ENCODE measurements at regions not wholly inside any gene's neighbourhood (a gene's known extent, or its start where the extent isn't known, plus 50 kb on each side); places are given as distances from the start of the nearest gene placed in this dataset.

DNA sequence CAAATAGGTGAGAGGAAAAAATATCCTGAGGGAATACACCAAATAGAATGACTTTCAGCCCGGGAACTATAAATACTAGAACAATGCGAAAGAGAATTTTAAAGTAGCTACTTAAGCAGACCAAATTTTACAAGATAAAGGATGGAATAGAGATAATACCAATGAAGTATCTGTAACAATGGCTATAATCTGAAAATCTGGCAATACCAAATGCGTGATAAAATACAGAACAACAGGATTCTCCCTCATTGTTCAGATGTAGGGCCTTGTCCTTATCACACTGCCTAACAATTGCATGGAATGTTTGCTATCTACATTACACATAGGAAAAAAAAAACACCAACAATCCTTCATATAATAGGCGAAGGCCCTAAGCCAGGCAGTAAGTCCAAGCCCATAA lies 815.4 kb upstream of the MDGA2 start:
- no peak for DNase-seq (ENCODE audit: low read depth)
- Histone ChIP-seq H3K4me3 (ENCODE audit: low read depth, low read length) (no peak overlapping the region), H3K36me3 (ENCODE audit: control insufficient read depth, insufficient read depth, low read length) (no peaks in the 10 kb centered on the region), H3K27me3 (ENCODE audit: control insufficient read depth, insufficient read depth, low read length) (no peaks in the 10 kb centered on the region)
- TF ChIP-seq CTCF (IDR thresholded peaks at IDR 0.05; ENCODE audit: insufficient read depth, low read length, severe bottlenecking), result no peak
- no peak for FAIRE-seq

DNA sequence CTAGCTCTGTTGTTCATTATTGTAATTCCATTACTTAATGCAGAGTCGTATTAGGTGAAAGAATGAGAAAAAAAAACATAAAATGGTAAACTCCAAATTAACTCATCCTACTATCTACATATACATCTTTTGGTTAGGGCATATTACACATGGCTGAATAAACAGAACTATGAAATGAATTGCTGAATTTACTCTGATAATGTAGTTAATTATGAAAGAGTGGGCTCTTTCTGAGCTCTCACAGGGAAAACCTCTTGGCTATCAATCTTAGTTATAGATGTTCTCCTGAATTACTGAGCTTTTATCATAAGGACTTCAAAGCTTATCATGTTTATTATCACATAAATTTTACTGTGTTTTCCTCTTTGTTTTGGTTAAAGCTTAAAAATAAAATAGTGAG lies 798.5 kb upstream of the MDGA2 start:
- no peak for TF ChIP-seq CTCF (IDR thresholded peaks at IDR 0.05; ENCODE audit: insufficient read depth, low read length, severe bottlenecking)
- no peak for DNase-seq (ENCODE audit: low read depth)
- H3K4me3 ChIP-seq (ENCODE audit: low read depth, low read length), result no peak overlapping the region
- no peak for FAIRE-seq
- no peaks in the 10 kb centered on the region for H3K27me3 ChIP-seq (ENCODE audit: control insufficient read depth, insufficient read depth, low read length)
- H3K36me3 ChIP-seq (ENCODE audit: control insufficient read depth, insufficient read depth, low read length), result no peaks in the 10 kb centered on the region

DNA sequence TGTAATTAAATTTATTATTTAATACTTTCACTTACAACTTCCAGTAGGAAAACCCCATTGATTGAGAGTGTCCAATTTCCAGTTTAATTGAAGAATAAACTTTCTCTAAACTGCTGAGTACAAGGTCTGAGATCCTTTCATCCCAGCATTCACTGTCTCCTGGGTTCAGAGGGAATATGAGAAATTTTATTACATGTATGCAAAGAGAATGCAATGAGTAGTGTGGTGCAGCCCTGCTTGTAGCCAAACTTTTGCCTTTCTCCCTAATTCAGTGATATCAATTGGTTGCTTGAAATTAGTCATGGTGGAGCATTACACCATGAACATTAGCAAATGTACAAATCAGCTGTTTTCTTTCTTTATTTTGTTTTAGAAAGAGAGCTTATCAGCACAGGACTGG lies 780.6 kb upstream of the MDGA2 start:
- H3K36me3 ChIP-seq (ENCODE audit: control insufficient read depth, insufficient read depth, low read length), result no peaks in the 10 kb centered on the region

GRCh38 chr14:48454887-48455286 lies 779.5 kb upstream of the MDGA2 start:
- TF ChIP-seq CTCF (IDR thresholded peaks at IDR 0.05; ENCODE audit: insufficient read depth, low read length, severe bottlenecking), result no peak
- H3K4me3 ChIP-seq (ENCODE audit: low read depth, low read length), result no peak overlapping the region
- FAIRE-seq (no peak), DNase-seq (ENCODE audit: low read depth) (no peak)
- no peaks in the 10 kb centered on the region for H3K27me3 ChIP-seq (ENCODE audit: control insufficient read depth, insufficient read depth, low read length)
- no peaks in the 10 kb centered on the region for H3K36me3 ChIP-seq (ENCODE audit: control insufficient read depth, insufficient read depth, low read length)

More for the DNA sequence above, 780.6 kb upstream of the MDGA2 start:
- no peak for FAIRE-seq
- TF ChIP-seq CTCF (IDR thresholded peaks at IDR 0.05; ENCODE audit: insufficient read depth, low read length, severe bottlenecking), result no peak
- Histone ChIP-seq H3K4me3 (ENCODE audit: low read depth, low read length) (no peak overlapping the region), H3K27me3 (ENCODE audit: control insufficient read depth, insufficient read depth, low read length) (no peaks in the 10 kb centered on the region)
- DNase-seq (ENCODE audit: low read depth), result no peak

DNA sequence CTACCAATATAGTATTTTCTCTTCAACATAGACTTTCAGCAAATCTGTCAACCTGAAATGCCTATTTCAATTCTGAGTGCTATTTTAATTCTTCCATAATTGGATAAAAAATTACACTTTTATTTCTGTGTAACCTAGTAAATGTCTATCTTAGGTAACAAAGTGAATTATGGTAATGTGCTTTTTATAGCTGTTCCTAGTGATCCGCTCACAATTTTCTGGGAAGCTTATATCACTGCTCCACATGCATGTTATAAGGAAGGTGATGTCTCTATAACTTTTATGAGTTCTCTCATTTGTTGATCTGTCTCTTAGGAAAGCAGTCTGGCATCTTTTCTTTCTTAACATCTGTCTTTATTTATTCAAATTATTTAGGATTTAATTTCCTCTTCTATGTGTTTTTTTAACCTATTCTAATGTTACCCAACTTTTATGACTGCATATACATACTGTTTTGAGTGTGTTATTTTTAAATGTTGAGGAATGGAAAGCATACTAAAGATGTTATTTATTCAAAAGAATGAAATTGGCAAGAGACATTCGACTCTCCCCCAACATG lies 777.1 kb upstream of the MDGA2 start:
- Histone ChIP-seq H3K27me3 (ENCODE audit: control insufficient read depth, insufficient read depth, low read length) (no peaks in the 10 kb centered on the region), H3K4me3 (ENCODE audit: low read depth, low read length) (no peak overlapping the region), H3K36me3 (ENCODE audit: control insufficient read depth, insufficient read depth, low read length) (no peaks in the 10 kb centered on the region)
- no peak for FAIRE-seq
- TF ChIP-seq CTCF (IDR thresholded peaks at IDR 0.05; ENCODE audit: insufficient read depth, low read length, severe bottlenecking), result no peak
- no peak for DNase-seq (ENCODE audit: low read depth)

GRCh38 chr14:48435221-48435620 lies 759.8 kb upstream of the MDGA2 start:
- no peak for FAIRE-seq
- no peak for TF ChIP-seq CTCF (IDR thresholded peaks at IDR 0.05; ENCODE audit: insufficient read depth, low read length, severe bottlenecking)
- no peak for DNase-seq (ENCODE audit: low read depth)
- Histone ChIP-seq H3K36me3 (ENCODE audit: control insufficient read depth, insufficient read depth, low read length) (no peaks in the 10 kb centered on the region), H3K4me3 (ENCODE audit: low read depth, low read length) (no peak overlapping the region), H3K27me3 (ENCODE audit: control insufficient read depth, insufficient read depth, low read length) (no peaks in the 10 kb centered on the region)
